SK-N-SH treated with all-trans-retinoic acid at 6 μM for 48 hours (cell line): ENCODE measurements at regions not wholly inside any gene's neighbourhood (a gene's known extent, or its start where the extent isn't known, plus 50 kb on each side); places are given as distances from the start of the nearest gene placed in this dataset.

Source experiments
- ARNTL ChIP-seq: fragments of 450-650 bp; formaldehyde crosslinking; IDR thresholded peaks from 2 replicates; pipeline ENCODE4 v1.5.0; 2020; ENCODE audit warnings: low read depth, mild to moderate bottlenecking, moderate library complexity, borderline replicate concordance
- CSRNP3 ChIP-seq: fragments of 250-450 bp; sonication (Bioruptor Pico); IDR thresholded peaks from 2 replicates; pipeline ENCODE4 v1.5.1; 2021; ENCODE audit warnings: mild to moderate bottlenecking, moderate library complexity
- RARB ChIP-seq: fragments of 250-450 bp; sonication (Bioruptor Pico); IDR thresholded peaks from 2 replicates; pipeline ENCODE4 v1.8.0; 2021; ENCODE audit warnings: mild to moderate bottlenecking, moderate library complexity
- TCF4 ChIP-seq: fragments of 250-450 bp; sonication (Bioruptor Pico); IDR thresholded peaks from 2 replicates; pipeline ENCODE4 v1.8.0; 2021; ENCODE audit warnings: mild to moderate bottlenecking, moderate library complexity, borderline replicate concordance
- TSHZ2 ChIP-seq: fragments of 250-450 bp; sonication (Bioruptor Pico); IDR thresholded peaks from 2 replicates; pipeline ENCODE4 v1.5.0; 2020; ENCODE audit warnings: mild to moderate bottlenecking, moderate library complexity
- ZFP3 ChIP-seq: fragments of 250-450 bp; sonication (Bioruptor Pico); IDR thresholded peaks from 2 replicates; pipeline ENCODE4 v1.5.0; 2020; ENCODE audit warnings: mild to moderate bottlenecking, moderate library complexity
- ZFP30 ChIP-seq: fragments of 450-650 bp; formaldehyde crosslinking; IDR thresholded peaks from 2 replicates; pipeline ENCODE4 v1.5.0; 2022; ENCODE audit warnings: mild to moderate bottlenecking, moderate library complexity
- ZNF8 ChIP-seq: fragments of 450-650 bp; formaldehyde crosslinking; IDR thresholded peaks from 2 replicates; pipeline ENCODE4 v1.5.0; 2020; ENCODE audit warnings: mild to moderate bottlenecking, moderate library complexity
- TF ChIP-seq, protein P1 (sequence below): fragments of 250-450 bp; sonication (Bioruptor Pico); IDR thresholded peaks from 2 replicates; pipeline ENCODE4 v1.8.0; 2020; ENCODE audit warnings: mild to moderate bottlenecking, moderate library complexity, borderline replicate concordance

DNA sequence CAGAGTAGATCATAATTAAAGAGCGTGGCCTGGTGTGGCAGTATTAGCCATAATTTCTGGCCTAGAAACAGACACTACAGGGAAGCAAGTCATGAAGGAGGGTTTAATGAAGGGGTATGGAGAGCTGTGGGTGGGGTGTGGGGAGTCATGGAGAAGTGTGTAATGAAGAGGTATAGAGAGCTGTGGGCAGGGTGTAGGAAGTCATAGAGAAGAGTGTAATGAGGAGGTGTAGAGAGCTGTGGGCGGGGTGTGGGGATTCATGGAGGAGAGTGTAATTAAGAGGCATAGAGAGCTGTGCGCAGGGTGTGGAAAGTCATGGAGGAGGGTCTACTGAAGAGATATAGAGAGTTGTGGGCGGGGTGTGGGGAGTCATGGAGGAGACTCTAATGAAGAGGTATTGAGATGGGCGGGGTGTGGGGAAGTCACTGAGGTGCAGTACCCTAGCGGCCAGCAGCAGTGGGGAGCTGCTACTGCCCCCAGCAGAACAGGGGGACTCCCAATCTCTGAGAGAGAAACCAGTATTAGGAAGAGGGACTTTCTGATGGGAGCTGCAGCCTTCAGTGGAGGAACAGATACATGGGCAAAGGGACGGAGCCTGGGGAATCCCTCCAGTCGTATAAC, 145.4 kb upstream of the FOXA2 start:
- TF ChIP-seq TSHZ2 (CRISPR knock-in tag): no peak
- no peak for TF ChIP-seq ZNF8 (CRISPR knock-in tag)
- no peak for TF ChIP-seq CSRNP3 (CRISPR knock-in tag)
- no peak for TF ChIP-seq ZFP30 (CRISPR knock-in tag)
- TF ChIP-seq TCF4: no peak
- TF ChIP-seq, protein P1, sequence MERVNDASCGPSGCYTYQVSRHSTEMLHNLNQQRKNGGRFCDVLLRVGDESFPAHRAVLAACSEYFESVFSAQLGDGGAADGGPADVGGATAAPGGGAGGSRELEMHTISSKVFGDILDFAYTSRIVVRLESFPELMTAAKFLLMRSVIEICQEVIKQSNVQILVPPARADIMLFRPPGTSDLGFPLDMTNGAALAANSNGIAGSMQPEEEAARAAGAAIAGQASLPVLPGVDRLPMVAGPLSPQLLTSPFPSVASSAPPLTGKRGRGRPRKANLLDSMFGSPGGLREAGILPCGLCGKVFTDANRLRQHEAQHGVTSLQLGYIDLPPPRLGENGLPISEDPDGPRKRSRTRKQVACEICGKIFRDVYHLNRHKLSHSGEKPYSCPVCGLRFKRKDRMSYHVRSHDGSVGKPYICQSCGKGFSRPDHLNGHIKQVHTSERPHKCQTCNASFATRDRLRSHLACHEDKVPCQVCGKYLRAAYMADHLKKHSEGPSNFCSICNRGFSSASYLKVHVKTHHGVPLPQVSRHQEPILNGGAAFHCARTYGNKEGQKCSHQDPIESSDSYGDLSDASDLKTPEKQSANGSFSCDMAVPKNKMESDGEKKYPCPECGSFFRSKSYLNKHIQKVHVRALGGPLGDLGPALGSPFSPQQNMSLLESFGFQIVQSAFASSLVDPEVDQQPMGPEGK (CRISPR knock-in tag): no peak
- no peak for TF ChIP-seq ARNTL (CRISPR knock-in tag)
- TF ChIP-seq ZFP3: no peak
- no peak for TF ChIP-seq RARB (CRISPR knock-in tag)
